HG02623 (cell line): ENCODE measurements at regions not wholly inside any gene's neighbourhood (a gene's known extent, or its start where the extent isn't known, plus 50 kb on each side); places are given as distances from the start of the nearest gene placed in this dataset.

ENCODE experiments used
- ATAC-seq: cut with Tn5 transposase; IDR thresholded peaks from one replicate; pipeline ENCODE4 v1.9.1; 2021; ENCODE audit warnings: moderate library complexity; ENCODE audit not compliant: unreplicated experiment

GRCh38 chr9:19512103-19512832 is 103.5 kb downstream of the ACER2 start:
- no peak for ATAC-seq

GRCh38 chr9:19511694-19512093 is 102.9 kb downstream of the ACER2 start:
- no peak for ATAC-seq

GRCh38 chr9:19510907-19511306 is 102.1 kb downstream of the ACER2 start:
- no peak for ATAC-seq
